ENCODE measurements at regions not wholly inside any gene's neighbourhood (a gene's known extent, or its start where the extent isn't known, plus 50 kb on each side); places are given as distances from the start of the nearest gene placed in this dataset.

- H3K4me2 ChIP-seq = no peak overlapping the region
- H4K20me1 ChIP-seq = no peaks in the 10 kb centered on the region
- TF ChIP-seq Cebpa-rat (IDR thresholded peaks at IDR 0.05) = no peak
- H3K27ac ChIP-seq = no peak overlapping the region
- H3K4me3 ChIP-seq = no peak overlapping the region
- no peaks in the 10 kb centered on the region for H3K4me1 ChIP-seq
- no peaks in the 10 kb centered on the region for H3K36me3 ChIP-seq
- peaks cover 0 to 9% (median 0%) of the 10 kb centered on the region in 11 experiments; a peak in 4 of 22 replicates for H3K9me3 ChIP-seq (replicated peaks in 1 of 11)
- H3K27me3 ChIP-seq = no peaks in the 10 kb centered on the region
- no peak overlapping the region for H3K9ac ChIP-seq
Measured at GRCh38 chr10:108014902-108015177, 850.3 kb upstream of the SORCS1 start.

- no peak overlapping the region for H3K4me2 ChIP-seq
- no peaks in the 10 kb centered on the region for H3K36me3 ChIP-seq
- no peak overlapping the region for H3K4me3 ChIP-seq
- no peaks in the 10 kb centered on the region for H3K27me3 ChIP-seq
- TF ChIP-seq Cebpa-rat (IDR thresholded peaks at IDR 0.05) = no peak
- no peak overlapping the region for H3K9ac ChIP-seq
- H3K9me3 ChIP-seq (replicated peaks in 1 of 11) = peaks cover 0 to 5% (median 0%) of the 10 kb centered on the region in 11 experiments; a peak in 2 of 22 replicates
- H3K4me1 ChIP-seq = no peaks in the 10 kb centered on the region
- H3K27ac ChIP-seq = no peak overlapping the region
- H4K20me1 ChIP-seq = no peaks in the 10 kb centered on the region
Measured at GRCh38 chr10:108014145-108014901, 849.8 kb upstream of the SORCS1 start.

GRCh38 chr10:108005627-108006026, 841.1 kb upstream of the SORCS1 start:
- TF ChIP-seq Cebpa-rat (IDR thresholded peaks at IDR 0.05) = no peak
- H3K27ac ChIP-seq = no peak overlapping the region
- no peaks in the 10 kb centered on the region for H3K27me3 ChIP-seq
- H4K20me1 ChIP-seq = no peaks in the 10 kb centered on the region
- H3K4me1 ChIP-seq = no peaks in the 10 kb centered on the region
- H3K4me3 ChIP-seq = no peak overlapping the region
- no peak overlapping the region for H3K4me2 ChIP-seq
- H3K9me3 ChIP-seq (replicated peaks in 1 of 11) = peaks cover 8 to 16% (median 9%) of the 10 kb centered on the region in 11 experiments; a peak in 20 of 22 replicates
- H3K36me3 ChIP-seq = no peaks in the 10 kb centered on the region
- H3K9ac ChIP-seq = no peak overlapping the region

- no peak for TF ChIP-seq Cebpa-rat (IDR thresholded peaks at IDR 0.05)
Measured at GRCh38 chr10:108003576-108003975, 839.1 kb upstream of the SORCS1 start.

GRCh38 chr10:108003061-108003460, 838.6 kb upstream of the SORCS1 start:
- no peak overlapping the region for H3K4me3 ChIP-seq

More at GRCh38 chr10:108003576-108003975, 839.1 kb upstream of the SORCS1 start:
- peaks cover 8 to 16% (median 9%) of the 10 kb centered on the region in 11 experiments; a peak in 20 of 22 replicates for H3K9me3 ChIP-seq (replicated peaks in 1 of 11)
- no peaks in the 10 kb centered on the region for H3K36me3 ChIP-seq
- H3K4me1 ChIP-seq = no peaks in the 10 kb centered on the region
- H3K27ac ChIP-seq = no peak overlapping the region
- H3K9ac ChIP-seq = no peak overlapping the region
- H3K27me3 ChIP-seq = no peaks in the 10 kb centered on the region
- H4K20me1 ChIP-seq = no peaks in the 10 kb centered on the region
- no peak overlapping the region for H3K4me3 ChIP-seq
- no peak overlapping the region for H3K4me2 ChIP-seq

GRCh38 chr10:108000365-108000764, 835.9 kb upstream of the SORCS1 start:
- TF ChIP-seq Cebpa-rat (IDR thresholded peaks at IDR 0.05) = no peak
- no peak overlapping the region for H3K4me3 ChIP-seq
- no peak overlapping the region for H3K4me2 ChIP-seq
- no peaks in the 10 kb centered on the region for H3K36me3 ChIP-seq
- no peaks in the 10 kb centered on the region for H4K20me1 ChIP-seq
- no peaks in the 10 kb centered on the region for H3K27me3 ChIP-seq
- H3K9ac ChIP-seq = no peak overlapping the region
- no peaks in the 10 kb centered on the region for H3K9me3 ChIP-seq (replicated peaks in 1 of 11)
- H3K4me1 ChIP-seq = no peaks in the 10 kb centered on the region
- H3K27ac ChIP-seq = no peak overlapping the region

More at GRCh38 chr10:108003061-108003460, 838.6 kb upstream of the SORCS1 start:
- H3K9me3 ChIP-seq (replicated peaks in 1 of 11) = peaks cover 5 to 11% (median 9%) of the 10 kb centered on the region in 11 experiments; a peak in 20 of 22 replicates
- H3K36me3 ChIP-seq = no peaks in the 10 kb centered on the region
- no peaks in the 10 kb centered on the region for H4K20me1 ChIP-seq
- no peak overlapping the region for H3K27ac ChIP-seq
- H3K4me1 ChIP-seq = no peaks in the 10 kb centered on the region
- no peak for TF ChIP-seq Cebpa-rat (IDR thresholded peaks at IDR 0.05)
- H3K27me3 ChIP-seq = no peaks in the 10 kb centered on the region
- no peak overlapping the region for H3K4me2 ChIP-seq
- H3K9ac ChIP-seq = no peak overlapping the region

- Histone ChIP-seq H3K9ac (no peak overlapping the region), H4K20me1 (no peaks in the 10 kb centered on the region), H3K27me3 (no peaks in the 10 kb centered on the region), H3K36me3 (no peaks in the 10 kb centered on the region), H3K27ac (no peak overlapping the region), H3K4me2 (no peak overlapping the region), H3K9me3 (replicated peaks in 1 of 11) (no peaks in the 10 kb centered on the region), H3K4me3 (no peak overlapping the region), H3K4me1 (no peaks in the 10 kb centered on the region)
- TF ChIP-seq Cebpa-rat (IDR thresholded peaks at IDR 0.05) = no peak
Measured at GRCh38 chr10:107994621-107995270, 830.2 kb upstream of the SORCS1 start.

GRCh38 chr10:107986571-107986970, 822.1 kb upstream of the SORCS1 start:
- no peak for TF ChIP-seq Cebpa-rat (IDR thresholded peaks at IDR 0.05)
- Histone ChIP-seq H4K20me1 (no peaks in the 10 kb centered on the region), H3K4me3 (no peak overlapping the region), H3K9ac (no peak overlapping the region), H3K4me2 (no peak overlapping the region), H3K27me3 (no peaks in the 10 kb centered on the region), H3K36me3 (no peaks in the 10 kb centered on the region), H3K9me3 (replicated peaks in 1 of 11) (no peaks in the 10 kb centered on the region), H3K27ac (no peak overlapping the region), H3K4me1 (no peaks in the 10 kb centered on the region)

GRCh38 chr10:107984581-107984980, 820.1 kb upstream of the SORCS1 start:
- Histone ChIP-seq H3K27me3 (no peaks in the 10 kb centered on the region), H3K9ac (no peak overlapping the region), H3K4me3 (no peak overlapping the region), H3K36me3 (no peaks in the 10 kb centered on the region), H3K4me2 (no peak overlapping the region), H3K9me3 (replicated peaks in 1 of 11) (no peaks in the 10 kb centered on the region), H3K27ac (no peak overlapping the region), H3K4me1 (no peaks in the 10 kb centered on the region), H4K20me1 (no peaks in the 10 kb centered on the region)
- no peak for TF ChIP-seq Cebpa-rat (IDR thresholded peaks at IDR 0.05)

- no peaks in the 10 kb centered on the region for H4K20me1 ChIP-seq
- no peak overlapping the region for H3K4me3 ChIP-seq
- no peaks in the 10 kb centered on the region for H3K4me1 ChIP-seq
- H3K9ac ChIP-seq = no peak overlapping the region
- H3K27ac ChIP-seq = no peak overlapping the region
- no peaks in the 10 kb centered on the region for H3K27me3 ChIP-seq
- TF ChIP-seq Cebpa-rat (IDR thresholded peaks at IDR 0.05) = no peak
- no peaks in the 10 kb centered on the region for H3K9me3 ChIP-seq (replicated peaks in 1 of 11)
- H3K4me2 ChIP-seq = no peak overlapping the region
- H3K36me3 ChIP-seq = no peaks in the 10 kb centered on the region
Measured at GRCh38 chr10:107984149-107984548, 819.6 kb upstream of the SORCS1 start.

Data from BLaER1 treated with 17β-estradiol and CSF1 and Interleukin-3, amounts not matched to agents 10 nM and 100 nM (cell line).